IPS-18c (cell line): ENCODE measurements at regions not wholly inside any gene's neighbourhood (a gene's known extent, or its start where the extent isn't known, plus 50 kb on each side); places are given as distances from the start of the nearest gene placed in this dataset.
"Not testable (repeated sequence)": the region's sequence is repeated elsewhere in the genome, so short reads cannot be mapped to it uniquely, and the experiment has no call there.

Experiments
- H3K4me3 ChIP-seq: 2 replicates; pipeline ENCODE4 v1.7.0; 2013; ENCODE audit warnings: low read depth, mild to moderate bottlenecking, low read length, moderate library complexity; ENCODE audit not compliant: insufficient read depth
- H3K9me3 ChIP-seq: one replicate; pipeline ENCODE4 v1.6.1; 2013; ENCODE audit warnings: mild to moderate bottlenecking, low read length, moderate library complexity; ENCODE audit not compliant: control insufficient read depth, insufficient read depth

DNA sequence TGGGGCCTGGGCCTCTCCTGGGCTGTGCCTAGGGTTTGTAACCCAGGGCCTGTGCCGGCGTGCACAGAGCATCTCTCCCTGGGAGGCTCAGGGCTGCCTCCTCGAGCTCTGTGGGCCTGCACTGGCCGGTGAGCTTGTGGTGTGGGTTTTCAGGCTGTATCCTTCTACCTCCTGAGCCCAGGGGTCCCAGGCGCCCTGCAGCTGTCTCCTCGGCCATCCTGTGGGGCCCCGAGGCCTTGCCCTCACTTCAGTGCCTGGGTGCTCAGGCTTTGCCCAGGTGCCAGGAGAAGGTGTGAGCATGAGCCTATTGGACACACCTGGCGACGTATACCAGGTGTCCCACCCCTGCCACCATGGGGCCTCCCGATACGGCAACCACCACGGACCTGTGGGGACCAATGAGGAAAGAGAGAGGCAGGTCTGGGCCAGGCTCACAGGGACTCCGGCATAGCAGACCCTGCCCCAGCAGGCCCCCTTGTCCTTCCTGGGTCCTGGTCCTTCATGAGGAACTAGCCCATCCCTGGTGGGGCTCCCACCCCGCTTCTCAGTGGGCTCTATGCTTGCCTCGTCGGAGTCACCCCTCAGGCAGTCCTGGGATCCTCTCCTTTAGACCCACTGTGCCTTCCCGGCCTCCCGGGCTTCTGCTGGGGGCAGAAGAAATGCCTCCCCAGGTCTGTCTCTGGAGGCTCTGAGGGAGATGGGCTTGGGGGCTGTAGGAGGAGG, 400.2 kb downstream of the TMEM121 start:
- Histone ChIP-seq H3K4me3 (no peak overlapping the region), H3K9me3 (peaks cover 52% of the 10 kb centered on the region)

- H3K9me3 ChIP-seq = peaks cover 45% of the 10 kb centered on the region
- no peak overlapping the region; the same call in 1 of the 2 replicates for H3K4me3 ChIP-seq
Measured at GRCh38 chr14:105927096-105928060, 401.0 kb downstream of the TMEM121 start.

GRCh38 chr14:105928171-105929111, 402.1 kb downstream of the TMEM121 start:
- H3K4me3 ChIP-seq = not testable (repeated sequence)
- peaks cover 43% of the 10 kb centered on the region for H3K9me3 ChIP-seq

DNA sequence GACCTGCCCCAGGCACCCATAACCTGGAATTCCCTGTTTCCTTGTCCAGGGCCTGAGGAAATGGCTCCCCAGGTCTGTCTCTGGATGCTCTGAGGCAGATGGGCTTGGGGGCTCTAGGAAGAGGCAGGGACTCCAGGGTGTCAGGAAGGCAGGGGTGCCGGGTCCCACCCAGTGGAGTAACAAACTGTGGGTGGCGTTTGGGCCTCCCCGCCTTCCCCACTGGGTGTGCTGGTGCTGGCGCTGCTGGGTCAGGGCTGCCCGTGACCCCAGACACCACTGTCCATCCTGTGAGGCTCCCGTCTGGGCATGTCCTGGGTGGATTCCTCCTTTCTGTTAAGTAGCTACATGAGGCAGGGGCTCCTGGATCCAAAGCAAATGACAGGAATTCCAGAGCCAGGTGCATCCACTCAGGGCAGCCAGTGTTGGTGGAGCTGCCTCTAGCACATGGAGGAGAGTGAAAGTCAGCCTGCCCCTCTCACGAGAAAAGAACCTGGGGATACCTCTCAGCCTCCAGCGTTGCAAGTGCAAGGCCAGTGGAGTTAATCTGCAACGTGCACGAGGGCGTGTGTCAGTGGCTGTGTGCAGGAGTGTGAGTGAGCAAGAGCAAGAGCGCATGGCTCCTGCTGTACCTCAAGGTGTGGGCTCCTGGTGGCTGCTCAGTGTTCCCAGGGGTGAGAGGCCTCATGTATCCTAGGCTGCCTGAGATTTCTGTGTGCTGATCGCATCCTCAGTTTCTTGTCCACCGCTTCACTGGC, 403.1 kb downstream of the TMEM121 start:
- Histone ChIP-seq H3K9me3 (peaks cover 46% of the 10 kb centered on the region), H3K4me3 (no peak overlapping the region)

DNA sequence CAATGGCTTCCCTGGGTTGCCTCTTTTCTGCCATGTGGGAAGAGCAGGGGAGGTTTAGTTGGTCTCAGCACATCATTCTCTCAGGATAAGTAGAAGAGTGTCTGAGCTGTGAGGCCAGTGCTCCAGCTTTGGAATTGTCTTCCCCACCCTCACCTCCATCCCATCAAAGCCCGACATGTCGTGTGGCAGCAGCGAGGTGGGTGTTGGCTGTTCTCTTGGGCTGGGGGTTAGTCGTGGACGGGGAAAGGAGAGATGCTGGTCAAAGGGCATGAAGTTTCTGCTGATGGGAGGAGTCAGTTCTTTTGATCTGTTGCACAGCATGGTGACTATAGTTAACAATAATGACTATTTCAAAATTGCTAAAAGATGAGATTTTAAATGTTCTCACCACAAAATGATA, 404.2 kb downstream of the TMEM121 start:
- Histone ChIP-seq H3K4me3 (no peak overlapping the region; the same call in 1 of the 2 replicates), H3K9me3 (peaks cover 49% of the 10 kb centered on the region)

- no peak overlapping the region for H3K4me3 ChIP-seq
- peaks cover 41% of the 10 kb centered on the region for H3K9me3 ChIP-seq
Measured at GRCh38 chr14:105931808-105932483, 405.6 kb downstream of the TMEM121 start.

DNA sequence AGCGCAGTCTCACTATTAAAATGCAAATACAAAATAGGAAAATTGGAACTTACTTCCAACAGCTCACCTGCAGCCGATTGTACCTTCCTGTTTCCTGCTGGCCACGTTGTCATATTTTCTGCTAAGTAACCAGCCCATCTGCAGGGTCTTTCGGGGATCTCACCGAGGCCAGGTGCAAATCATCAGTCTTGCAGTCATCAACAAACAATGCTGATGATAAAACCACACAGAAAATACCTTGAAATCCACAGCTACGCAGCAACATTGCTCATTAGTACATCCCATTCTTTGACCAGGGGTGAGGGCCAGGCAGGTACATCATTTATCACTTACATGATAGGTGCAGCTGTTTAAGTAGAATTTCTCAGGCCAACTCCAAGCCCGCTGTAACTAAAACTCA, 406.9 kb downstream of the TMEM121 start:
- Histone ChIP-seq H3K4me3 (no peak overlapping the region), H3K9me3 (peaks cover 37% of the 10 kb centered on the region)

DNA sequence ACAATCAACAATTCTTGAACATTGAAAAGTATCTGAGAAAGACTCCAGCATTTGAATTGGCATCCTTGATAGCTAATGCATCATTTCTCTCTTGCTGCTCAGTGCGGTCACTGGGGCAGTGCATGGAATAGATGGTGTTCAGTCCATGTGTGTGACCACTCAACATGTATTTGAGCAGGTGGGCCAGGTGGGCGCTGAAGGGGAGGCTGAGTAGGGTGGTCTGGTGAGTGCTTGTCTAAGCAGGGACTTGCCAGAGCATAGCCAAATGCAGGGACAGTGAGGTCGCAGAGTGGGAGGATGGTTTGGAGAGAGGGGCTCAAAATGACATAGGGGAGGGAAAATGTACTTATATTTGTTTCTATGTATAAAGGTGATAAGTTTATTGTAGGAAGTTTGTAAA, 409.0 kb downstream of the TMEM121 start:
- H3K9me3 ChIP-seq = peaks cover 29% of the 10 kb centered on the region
- no peak overlapping the region for H3K4me3 ChIP-seq

- Histone ChIP-seq H3K9me3 (peaks cover 39% of the 10 kb centered on the region), H3K4me3 (no peak overlapping the region)
Measured at GRCh38 chr14:105937253-105938054, 411.1 kb downstream of the TMEM121 start.

DNA sequence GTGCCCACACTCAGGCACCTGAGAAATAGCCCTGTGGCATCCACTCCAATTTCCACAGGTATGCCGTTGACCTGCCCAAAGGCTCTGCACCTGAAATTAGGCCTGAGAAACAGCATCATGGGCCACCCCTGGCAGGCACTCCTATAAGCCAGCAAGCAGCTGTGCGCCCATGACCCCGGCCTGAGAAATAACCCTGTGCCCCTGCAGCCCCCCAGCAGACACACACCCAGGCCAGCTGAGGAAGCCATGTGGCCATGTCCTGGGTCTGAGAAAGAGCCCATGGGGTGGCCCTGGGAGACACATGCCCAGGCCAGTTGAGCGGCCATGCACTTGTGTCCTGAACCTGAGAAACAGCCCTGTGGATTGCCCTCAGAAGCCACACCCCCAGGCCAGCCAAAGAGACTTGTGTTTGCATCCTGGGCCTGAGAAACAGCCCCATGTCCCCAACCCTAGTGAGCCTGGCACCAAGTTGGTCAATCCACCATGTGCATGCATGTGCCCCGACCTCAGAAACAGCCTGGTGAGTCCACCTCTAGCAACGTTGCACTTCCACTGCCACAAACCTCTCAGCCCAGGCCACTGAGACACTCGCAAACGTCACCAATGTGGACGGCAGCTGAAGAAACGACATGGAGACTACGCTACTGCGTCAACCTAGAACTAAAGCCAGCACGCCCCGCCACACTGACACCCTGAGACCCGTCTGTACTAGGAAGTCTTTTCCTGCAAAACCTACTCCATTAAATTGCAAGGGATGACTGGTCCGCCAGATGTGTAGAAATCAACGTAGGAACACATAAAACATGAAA, 411.9 kb downstream of the TMEM121 start:
- H3K4me3 ChIP-seq = no peak overlapping the region
- peaks cover 37% of the 10 kb centered on the region for H3K9me3 ChIP-seq

- Histone ChIP-seq H3K4me3 (no peak overlapping the region), H3K9me3 (peaks cover 38% of the 10 kb centered on the region)
Measured at GRCh38 chr14:105938959-105939358, 412.6 kb downstream of the TMEM121 start.

DNA sequence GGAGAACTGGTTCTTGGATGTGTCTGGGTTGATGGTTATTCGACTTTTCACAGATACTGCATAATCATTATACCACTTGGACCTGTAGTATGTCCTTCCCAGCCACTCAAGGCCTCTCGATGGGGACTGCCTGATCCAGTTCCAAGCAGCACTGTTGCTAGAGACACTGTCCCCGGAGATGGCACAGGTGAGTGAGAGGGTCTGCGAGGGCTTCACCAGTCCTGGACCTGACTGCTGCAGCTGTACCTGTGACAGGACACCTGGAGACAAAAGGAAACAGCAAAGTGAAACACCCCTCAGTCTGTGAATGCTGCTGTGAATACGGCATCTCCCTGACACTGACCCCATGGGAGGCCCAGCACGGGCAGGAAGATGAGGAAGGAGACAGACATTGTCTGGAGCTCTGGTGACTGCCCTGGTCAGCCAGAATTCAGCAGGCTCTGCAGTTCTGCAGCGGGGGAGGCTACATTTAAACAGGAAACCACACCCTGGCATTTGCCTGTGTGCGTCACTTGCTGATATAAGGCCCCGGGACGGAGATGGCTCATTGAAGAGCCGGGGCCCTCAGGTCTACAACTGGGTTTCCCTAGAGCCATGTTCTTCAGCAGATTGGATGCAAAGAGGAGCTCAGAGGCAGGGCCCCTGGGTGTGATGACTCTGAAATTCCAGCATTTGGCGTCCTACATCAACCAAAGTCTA, 413.6 kb downstream of the TMEM121 start:
- peaks cover 39% of the 10 kb centered on the region for H3K9me3 ChIP-seq
- H3K4me3 ChIP-seq = no peak overlapping the region

GRCh38 chr14:105940534-105941225, 414.3 kb downstream of the TMEM121 start:
- peak overlapping the region; percentile 15; the same call in 1 of the 2 replicates for H3K4me3 ChIP-seq

More at GRCh38 chr14:105940534-105941225, 414.3 kb downstream of the TMEM121 start:
- H3K9me3 ChIP-seq = peaks cover 42% of the 10 kb centered on the region
